ENCODE measurements at regions not wholly inside any gene's neighbourhood (a gene's known extent, or its start where the extent isn't known, plus 50 kb on each side); places are given as distances from the start of the nearest gene placed in this dataset.

DNA sequence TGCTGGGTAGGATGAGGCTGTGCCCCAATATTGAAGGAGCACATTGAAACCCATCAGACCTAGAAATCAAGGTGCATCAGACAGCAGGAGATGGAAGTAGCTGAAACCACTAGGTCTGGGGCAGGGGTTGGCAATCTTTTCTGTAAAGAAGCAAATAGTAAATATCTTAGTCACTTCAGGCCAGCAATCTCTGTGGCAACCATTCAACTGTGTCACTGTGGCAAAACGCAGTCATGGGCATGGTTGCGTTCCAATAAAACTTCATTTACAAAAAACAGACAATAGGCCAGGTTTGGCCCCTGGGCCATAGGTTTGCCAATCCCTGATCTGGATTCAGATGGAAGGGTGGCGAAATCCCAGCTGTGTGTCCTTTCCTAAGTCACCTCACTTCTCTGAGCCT is 397.3 kb downstream of the MED13L start:
- TF ChIP-seq CTCF (IDR thresholded peaks at IDR 0.05; ENCODE audit: poor library complexity) (no peak), EZH2 (IDR thresholded peaks at IDR 0.05; ENCODE audit: borderline replicate concordance) (no peak), EZH2phosphoT487 (IDR thresholded peaks at IDR 0.05; ENCODE audit: low read depth, severe bottlenecking, unreplicated experiment) (no peak)

Measured in hepatocyte (in vitro differentiated cells).